Activated gamma-delta T cell (primary cell): ENCODE measurements at regions not wholly inside any gene's neighbourhood (a gene's known extent, or its start where the extent isn't known, plus 50 kb on each side); places are given as distances from the start of the nearest gene placed in this dataset.

Experiments used
- DNase-seq: peaks from one replicate; lab custom pipeline; 2025; lab: John Stamatoyannopoulos, UW

DNA sequence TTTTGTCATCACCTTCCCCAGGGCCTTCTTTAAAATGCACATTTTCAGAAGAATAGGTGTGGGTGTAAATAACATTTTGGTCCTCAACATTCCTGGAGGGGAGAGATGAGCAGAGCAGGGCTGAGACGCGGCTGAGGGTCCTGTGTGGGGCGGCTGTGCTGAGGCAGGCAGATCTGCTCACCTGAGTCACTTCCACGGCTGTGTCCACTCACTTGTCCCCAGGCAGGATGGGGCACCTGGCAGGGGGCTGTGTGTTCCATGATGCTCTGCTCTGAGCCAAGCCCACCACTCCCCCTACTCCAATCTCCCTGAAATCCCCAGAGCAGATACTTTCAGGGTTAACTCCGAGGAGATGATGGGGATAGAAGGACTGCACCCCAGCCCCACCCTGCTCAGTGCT is 93.8 kb downstream of the GLRX3 start:
- DNase-seq = no peak

GRCh38 chr10:130230611-130231010 is 94.4 kb downstream of the GLRX3 start:
- no peak for DNase-seq

- DNase-seq = no peak
These were observed 95.1 kb downstream of the GLRX3 start for GRCh38 chr10:130231251-130231741.

DNA sequence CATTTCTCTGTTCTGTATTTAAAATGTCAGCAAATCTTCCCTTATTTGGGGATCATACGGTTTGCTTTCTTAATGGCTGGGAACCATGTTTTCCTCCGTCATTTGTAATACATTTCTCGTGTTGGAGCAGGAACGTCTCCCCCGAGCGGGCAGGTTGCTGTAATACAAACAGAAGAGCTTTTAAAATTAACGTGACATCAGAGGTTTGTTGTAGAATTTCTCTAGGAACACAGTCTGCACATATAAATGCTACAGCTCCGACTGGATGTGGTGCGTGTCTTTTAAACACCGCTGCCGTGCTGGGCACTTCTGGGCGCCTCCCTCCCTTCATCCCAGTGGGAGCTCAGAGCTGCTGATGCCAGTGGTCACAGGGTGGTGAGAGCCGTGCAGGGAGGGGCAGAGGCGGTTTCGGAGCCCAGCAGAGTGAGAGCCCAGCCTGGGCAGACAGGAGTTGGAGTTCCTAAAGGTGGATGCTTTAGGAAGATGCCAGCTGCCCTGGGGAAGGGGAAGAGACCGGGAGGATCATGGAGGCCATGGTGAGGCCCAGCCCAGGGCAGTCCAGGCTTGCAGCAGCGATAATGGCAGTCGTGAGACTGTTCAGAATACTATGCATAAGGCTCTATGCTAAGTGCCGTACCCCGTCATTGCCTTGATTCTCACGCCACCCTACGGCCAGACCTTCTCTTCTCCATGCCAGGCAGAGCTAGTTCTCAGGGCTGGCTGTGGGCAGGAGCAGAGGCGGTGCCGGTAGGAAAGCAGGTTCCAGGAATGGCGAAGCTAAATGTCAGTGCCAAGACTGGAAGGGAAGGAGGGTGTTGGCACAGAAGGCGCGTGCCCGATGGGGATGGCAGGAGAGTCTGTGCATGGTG is 96.2 kb downstream of the GLRX3 start:
- DNase-seq = no peak

DNA sequence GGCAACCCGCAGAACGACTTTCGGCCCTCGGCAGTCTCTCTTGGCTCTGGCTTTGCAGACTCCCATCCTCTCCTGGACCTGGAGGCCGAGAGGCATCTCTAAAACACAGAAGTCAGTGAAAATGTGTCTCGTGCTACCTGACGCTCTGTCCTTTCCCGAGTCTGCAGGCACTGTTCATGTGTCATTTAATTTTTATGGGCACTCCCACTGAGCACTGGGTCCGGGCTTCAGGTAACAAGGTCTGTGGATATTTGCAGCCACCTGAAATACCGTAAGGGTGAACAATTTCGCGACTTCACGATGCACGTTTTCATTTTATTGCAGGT is 96.8 kb downstream of the GLRX3 start:
- no peak for DNase-seq

- no peak for DNase-seq
These were observed 97.2 kb downstream of the GLRX3 start for GRCh38 chr10:130233426-130233825.

- DNase-seq = no peak
These were observed 98.2 kb downstream of the GLRX3 start for GRCh38 chr10:130234171-130234965.

DNA sequence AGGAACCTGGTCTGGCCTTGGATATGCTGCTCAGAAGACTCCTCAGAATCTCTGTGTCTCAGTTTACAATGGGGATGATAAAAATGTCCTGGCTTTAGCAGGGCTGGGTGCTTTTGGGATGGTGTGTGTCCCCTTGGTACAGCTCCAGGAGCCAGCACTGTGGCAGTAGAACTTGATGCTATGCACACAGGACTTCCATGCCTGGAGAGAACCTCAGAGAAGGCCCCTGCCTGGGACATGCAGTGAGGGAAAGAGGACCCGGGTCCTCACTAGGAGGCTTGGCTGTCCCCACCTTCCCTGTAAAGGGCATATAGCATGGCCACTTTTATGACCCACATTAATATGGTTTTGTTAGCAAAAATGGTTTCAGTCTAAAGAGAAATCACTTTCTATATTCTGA is 100.5 kb downstream of the GLRX3 start:
- no peak for DNase-seq

DNA sequence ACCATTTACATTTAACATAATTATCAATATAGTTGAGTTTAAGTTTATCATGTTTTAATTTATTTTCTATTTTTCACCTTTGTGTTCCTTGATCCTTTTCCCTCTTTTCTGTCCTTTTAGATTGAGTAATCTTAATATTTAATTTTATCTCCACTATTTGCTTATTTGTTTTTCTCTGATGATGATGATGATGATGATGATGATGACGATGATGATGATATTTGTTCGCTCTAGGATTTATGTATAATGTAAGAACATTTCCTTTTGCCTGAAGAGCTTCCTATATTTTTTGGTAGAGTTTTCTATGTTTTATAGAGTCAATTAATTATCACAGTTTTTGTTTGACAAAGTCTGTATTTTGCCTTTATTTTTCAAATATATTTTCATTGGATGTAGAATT is 104.2 kb downstream of the GLRX3 start:
- DNase-seq = no peak

DNA sequence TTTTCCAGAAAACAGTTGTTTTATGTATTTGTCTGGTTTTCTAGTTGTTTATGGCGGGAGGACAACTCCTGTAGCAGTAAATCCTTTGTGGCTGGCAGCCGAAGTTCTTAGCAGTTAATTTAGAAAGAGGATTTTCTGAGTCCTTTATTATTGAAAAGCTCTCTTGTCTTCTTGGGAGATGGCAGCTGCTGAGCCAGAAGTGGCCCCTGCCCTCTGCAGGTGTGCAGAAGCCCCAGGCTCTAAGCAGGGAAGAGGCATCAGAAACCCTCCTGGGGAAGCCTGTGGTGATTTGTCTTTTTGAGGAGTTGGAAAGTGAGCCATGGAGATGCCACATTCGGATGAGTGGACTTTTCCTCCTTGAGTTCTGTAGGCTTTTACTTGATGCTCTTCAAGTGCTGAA is 106.3 kb downstream of the GLRX3 start:
- DNase-seq = no peak

- no peak for DNase-seq
These were observed 106.8 kb downstream of the GLRX3 start for GRCh38 chr10:130243015-130243414.

GRCh38 chr10:130244031-130244927 is 108.1 kb downstream of the GLRX3 start:
- no peak for DNase-seq

- DNase-seq = no peak
These were observed 108.8 kb downstream of the GLRX3 start for GRCh38 chr10:130244928-130245495.

DNA sequence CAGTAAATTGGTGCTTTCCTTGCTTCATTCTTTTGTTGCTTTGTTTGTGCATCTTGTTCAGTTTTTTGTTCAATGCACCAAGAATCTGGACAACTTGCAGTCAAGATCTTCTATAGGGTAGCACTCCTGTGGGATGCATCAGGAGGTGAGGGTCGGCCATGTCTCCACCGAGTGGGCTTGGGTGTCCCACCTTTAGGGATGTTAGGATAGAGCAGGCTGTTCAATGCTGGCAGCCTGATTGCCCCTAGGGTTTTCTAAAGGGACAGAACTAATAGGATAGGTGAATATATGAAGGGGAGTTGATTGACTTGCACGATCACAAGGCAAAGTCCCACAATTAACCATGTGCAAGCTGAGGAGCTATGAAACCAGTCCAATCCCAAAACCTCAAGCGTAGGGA is 109.9 kb downstream of the GLRX3 start:
- DNase-seq = no peak

DNA sequence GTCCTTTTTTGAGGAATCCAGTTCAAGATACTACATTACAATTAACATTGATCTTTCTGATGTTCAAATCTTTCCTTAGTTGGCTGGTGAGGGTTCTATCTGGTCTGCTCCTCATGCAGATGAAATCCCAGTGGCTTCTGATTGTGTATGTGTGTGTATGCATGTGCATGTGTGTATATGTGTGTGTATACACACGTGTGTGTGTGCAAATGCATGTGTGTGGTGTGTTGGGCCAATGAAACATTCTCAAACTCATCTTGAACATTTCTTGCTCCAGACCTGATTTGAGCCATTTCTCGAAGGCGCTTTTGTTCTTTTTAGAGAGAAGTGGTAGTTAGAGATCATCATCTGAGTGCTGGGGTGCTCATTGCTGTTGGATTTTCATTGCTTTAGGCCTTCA is 113.9 kb downstream of the GLRX3 start:
- no peak for DNase-seq

GRCh38 chr10:130251766-130252165 is 115.6 kb downstream of the GLRX3 start:
- DNase-seq = no peak

- DNase-seq = no peak
These were observed 118.1 kb downstream of the GLRX3 start for GRCh38 chr10:130254243-130254642.

GRCh38 chr10:130254662-130255061 is 118.5 kb downstream of the GLRX3 start:
- no peak for DNase-seq

DNA sequence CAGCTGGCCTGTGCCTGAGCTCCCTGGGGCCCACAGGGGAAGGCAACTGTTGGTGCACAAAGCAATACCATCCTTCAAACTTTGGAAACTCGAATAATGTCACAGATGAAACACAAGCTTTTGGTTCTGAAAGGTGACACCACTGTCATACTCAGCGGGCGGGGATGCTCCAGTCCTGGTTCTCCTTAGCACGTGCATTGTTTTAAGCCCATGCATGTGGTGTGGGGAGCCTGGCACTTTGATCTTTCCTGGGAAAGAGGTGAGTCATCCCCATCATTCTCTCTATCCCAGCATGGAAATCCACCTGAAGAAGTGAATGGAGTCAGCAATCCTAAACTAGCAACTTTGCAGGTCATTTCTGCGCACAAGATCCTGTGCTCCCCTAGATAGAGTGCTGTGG is 119.6 kb downstream of the GLRX3 start:
- DNase-seq = no peak

DNA sequence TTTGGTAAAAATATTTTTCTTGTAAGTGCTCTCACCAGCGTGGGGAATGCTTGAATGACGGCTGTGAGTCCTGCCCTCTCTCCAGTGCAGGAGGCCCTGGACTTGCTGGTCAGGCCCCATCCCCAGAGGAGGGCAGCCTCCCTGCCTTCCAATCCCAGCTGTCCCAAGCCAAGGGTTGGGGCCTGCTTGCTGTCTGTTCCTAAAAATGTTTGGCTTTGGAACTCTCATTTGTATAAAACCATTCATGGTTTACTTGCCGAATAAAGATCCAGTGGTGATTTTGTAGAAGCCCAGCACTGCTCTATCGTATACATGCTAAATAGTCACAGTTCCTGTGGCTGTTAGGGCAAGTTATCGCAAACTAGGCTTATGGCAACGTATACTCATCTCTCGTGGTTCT is 121.7 kb downstream of the GLRX3 start:
- no peak for DNase-seq

- DNase-seq = no peak
These were observed 123.2 kb downstream of the GLRX3 start for GRCh38 chr10:130259380-130259779.

GRCh38 chr10:130261306-130261705 is 125.1 kb downstream of the GLRX3 start:
- DNase-seq = no peak
